ENCODE measurements at regions not wholly inside any gene's neighbourhood (a gene's known extent, or its start where the extent isn't known, plus 50 kb on each side); places are given as distances from the start of the nearest gene placed in this dataset.

DNA sequence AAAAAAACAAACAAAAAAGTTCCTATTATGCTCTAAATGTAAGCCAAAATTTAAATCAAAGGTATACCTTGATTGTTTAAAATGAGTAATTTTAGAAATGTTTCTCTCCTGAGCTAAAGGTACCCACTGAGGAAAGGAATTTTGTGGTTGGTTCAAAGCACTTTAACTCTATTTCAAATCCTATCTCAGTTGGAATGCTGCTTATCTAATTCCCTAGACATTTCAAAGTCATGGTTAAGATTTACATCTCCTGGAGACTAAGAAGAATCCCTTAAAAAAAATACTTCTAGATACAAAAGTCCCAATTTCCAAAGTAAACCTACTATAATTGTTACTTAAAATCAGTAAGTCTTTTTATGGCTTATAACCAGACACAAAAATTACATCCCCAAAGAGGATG is 830.7 kb downstream of the GRID1 start:
- TF ChIP-seq ARNT (IDR thresholded peaks at IDR 0.05) = no peak
- no peak for TF ChIP-seq BHLHE40 (IDR thresholded peaks at IDR 0.05; ENCODE audit: borderline replicate concordance)
- TF ChIP-seq SP1 (IDR thresholded peaks at IDR 0.05) = no peak
- TF ChIP-seq FOXM1 (IDR thresholded peaks at IDR 0.05; ENCODE audit: borderline replicate concordance) = no peak
- TF ChIP-seq HDGF (IDR thresholded peaks at IDR 0.05; ENCODE audit: borderline replicate concordance) = no peak
- TF ChIP-seq SUZ12 (IDR thresholded peaks at IDR 0.05) = no peak
- TF ChIP-seq ELF4 (IDR thresholded peaks at IDR 0.05) = no peak
- TF ChIP-seq NFRKB (IDR thresholded peaks at IDR 0.05) = no peak
- no peak for TF ChIP-seq TARDBP (IDR thresholded peaks at IDR 0.05)
- TF ChIP-seq, protein P1, sequence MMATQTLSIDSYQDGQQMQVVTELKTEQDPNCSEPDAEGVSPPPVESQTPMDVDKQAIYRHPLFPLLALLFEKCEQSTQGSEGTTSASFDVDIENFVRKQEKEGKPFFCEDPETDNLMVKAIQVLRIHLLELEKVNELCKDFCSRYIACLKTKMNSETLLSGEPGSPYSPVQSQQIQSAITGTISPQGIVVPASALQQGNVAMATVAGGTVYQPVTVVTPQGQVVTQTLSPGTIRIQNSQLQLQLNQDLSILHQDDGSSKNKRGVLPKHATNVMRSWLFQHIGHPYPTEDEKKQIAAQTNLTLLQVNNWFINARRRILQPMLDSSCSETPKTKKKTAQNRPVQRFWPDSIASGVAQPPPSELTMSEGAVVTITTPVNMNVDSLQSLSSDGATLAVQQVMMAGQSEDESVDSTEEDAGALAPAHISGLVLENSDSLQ (IDR thresholded peaks at IDR 0.05) = no peak
- TF ChIP-seq L3MBTL2 (conservative IDR thresholded peaks at IDR 0.05) = no peak
- no peak for TF ChIP-seq FOXA1 (IDR thresholded peaks at IDR 0.05)
- no peak for TF ChIP-seq LEF1 (IDR thresholded peaks at IDR 0.05; ENCODE audit: borderline replicate concordance)

Measured in HEK293T (cell line).